GM10248 (cell line): ENCODE measurements at regions not wholly inside any gene's neighbourhood (a gene's known extent, or its start where the extent isn't known, plus 50 kb on each side); places are given as distances from the start of the nearest gene placed in this dataset.

Source experiments
- CTCF ChIA-PET: fragments of 300-600 bp; sonication (Branson Sonifier 250); formaldehyde crosslinking; extraction: SDS; loops from one replicate; lab custom pipeline; 2021; ENCODE audit warnings: antibody characterized with exemption; lab: Yijun Ruan, JAX
- POLR2A ChIA-PET: fragments of 350-650 bp; sonication (Branson Sonifier 250); formaldehyde crosslinking; extraction: SDS; loops from one replicate; lab custom pipeline; 2020; ENCODE audit warnings: antibody characterized with exemption; lab: Yijun Ruan, JAX
- DNase-seq: peaks from one replicate; pipeline ENCODE4 v3.0.0; 2012; ENCODE audit errors: extremely low spot score
- CTCF ChIP-seq: IDR thresholded peaks from 2 replicates; pipeline ENCODE4 v1.5.1; 2012; ENCODE audit warnings: mild to moderate bottlenecking, low read depth; ENCODE audit errors: extremely low read depth, missing control alignments, control extremely low read depth

GRCh38 chrX:13938829-13939530, 90.7 kb downstream of the GEMIN8 start:
- CTCF ChIA-PET, result no interaction called here
- DNase-seq, result no peak
- POLR2A ChIA-PET, result no interaction called here
- TF ChIP-seq CTCF, result no peak

- TF ChIP-seq CTCF, result no peak
- POLR2A ChIA-PET, result no interaction called here
- CTCF ChIA-PET, result no interaction called here
- DNase-seq, result peak; percentile 28
Observed at GRCh38 chrX:13938051-13938828, 91.5 kb downstream of the GEMIN8 start.

GRCh38 chrX:13937370-13938050, 92.2 kb downstream of the GEMIN8 start:
- no peak for DNase-seq
- TF ChIP-seq CTCF, result no peak
- CTCF ChIA-PET, result no interaction called here
- POLR2A ChIA-PET, result no interaction called here

- CTCF ChIA-PET, result no interaction called here
- POLR2A ChIA-PET, result no interaction called here
- no peak for DNase-seq
- TF ChIP-seq CTCF, result no peak
Observed at GRCh38 chrX:13936521-13937225, 93.0 kb downstream of the GEMIN8 start.

GRCh38 chrX:13934731-13935130, 95.0 kb downstream of the GEMIN8 start:
- DNase-seq, result no peak
- TF ChIP-seq CTCF, result no peak
- POLR2A ChIA-PET, result no interaction called here
- CTCF ChIA-PET, result no interaction called here

GRCh38 chrX:13933851-13934250, 95.8 kb downstream of the GEMIN8 start:
- DNase-seq, result no peak
- POLR2A ChIA-PET, result no interaction called here
- TF ChIP-seq CTCF, result no peak
- CTCF ChIA-PET, result no interaction called here
